ENCODE measurements at regions not wholly inside any gene's neighbourhood (a gene's known extent, or its start where the extent isn't known, plus 50 kb on each side); places are given as distances from the start of the nearest gene placed in this dataset.

DNA sequence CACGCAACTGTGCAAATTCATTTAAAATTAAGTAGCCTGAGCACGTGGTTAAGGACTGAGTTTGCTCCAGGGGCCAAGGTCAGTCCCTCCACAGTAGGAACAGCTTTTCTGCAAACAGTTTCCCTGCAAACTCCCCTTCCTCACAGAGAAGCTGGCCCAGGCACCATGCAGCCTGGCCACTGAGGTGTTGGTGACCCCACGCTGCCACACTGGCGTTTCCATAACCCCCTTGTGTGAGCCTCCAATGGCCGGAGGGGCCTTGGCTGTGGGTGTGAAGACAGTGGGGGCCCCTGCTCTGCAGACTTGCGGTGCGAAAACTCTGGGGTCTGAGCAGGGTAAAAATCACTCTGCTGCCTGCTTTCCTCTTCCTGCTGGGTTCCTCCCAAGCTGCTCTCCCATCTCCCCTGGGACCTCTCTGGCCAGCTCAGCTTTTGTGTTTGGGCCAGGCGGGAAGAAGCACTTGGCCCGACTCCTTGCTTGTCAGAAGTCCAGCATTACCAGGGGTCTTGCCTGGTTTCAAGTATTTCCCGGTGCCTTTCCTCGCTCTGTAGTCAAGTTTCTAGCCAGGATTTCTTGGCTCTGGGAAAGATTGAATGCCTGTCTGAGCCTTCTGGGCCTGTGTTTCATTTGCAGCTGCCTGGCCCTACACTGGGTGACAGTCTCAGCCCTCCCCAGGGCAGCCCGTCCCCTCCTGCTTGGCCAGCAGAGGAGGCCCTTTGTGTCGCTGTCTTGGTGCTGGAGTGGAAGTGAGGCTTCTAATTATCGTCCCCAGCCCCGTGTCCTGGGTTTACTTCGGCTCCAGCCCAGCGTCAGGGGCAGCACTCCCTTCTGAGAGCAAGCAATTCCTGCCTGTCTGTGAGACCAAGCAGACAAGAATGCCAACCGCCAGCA lies 131.4 kb upstream of the SLC1A4 start:
- no peak for TF ChIP-seq CTCF (IDR thresholded peaks at IDR 0.05)
- no peak for TF ChIP-seq TCF7 (CRISPR knock-in tag; IDR thresholded peaks at IDR 0.05; ENCODE audit: low read depth)
- TF ChIP-seq NR2C2 (CRISPR knock-in tag; IDR thresholded peaks at IDR 0.05), result no peak
- no peak for TF ChIP-seq E2F1 (CRISPR knock-in tag; IDR thresholded peaks at IDR 0.05)
- TF ChIP-seq ESRRA (CRISPR knock-in tag; IDR thresholded peaks at IDR 0.05; ENCODE audit: borderline replicate concordance), result no peak
- no peak for TF ChIP-seq ATF2 (CRISPR knock-in tag; IDR thresholded peaks at IDR 0.05; ENCODE audit: borderline replicate concordance, low read depth)
- TF ChIP-seq, protein P1, sequence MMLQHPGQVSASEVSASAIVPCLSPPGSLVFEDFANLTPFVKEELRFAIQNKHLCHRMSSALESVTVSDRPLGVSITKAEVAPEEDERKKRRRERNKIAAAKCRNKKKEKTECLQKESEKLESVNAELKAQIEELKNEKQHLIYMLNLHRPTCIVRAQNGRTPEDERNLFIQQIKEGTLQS (CRISPR knock-in tag; conservative IDR thresholded peaks at IDR 0.05), result no peak
- no peak for TF ChIP-seq GABPB1 (CRISPR knock-in tag; IDR thresholded peaks at IDR 0.05)
- no peak for TF ChIP-seq NFE2L1 (CRISPR knock-in tag; IDR thresholded peaks at IDR 0.05)
- TF ChIP-seq USF2 (CRISPR knock-in tag; IDR thresholded peaks at IDR 0.05), result no peak

All from WTC11 (cell line).